Neural progenitor cell (in vitro differentiated cells): ENCODE measurements at regions not wholly inside any gene's neighbourhood (a gene's known extent, or its start where the extent isn't known, plus 50 kb on each side); places are given as distances from the start of the nearest gene placed in this dataset.
A peak's percentile ranks its signal among the peaks of the same experiment; 100 is the strongest.
"Not testable (repeated sequence)": the region's sequence is repeated elsewhere in the genome, so short reads cannot be mapped to it uniquely, and the experiment has no call there.

Source experiments
- DNase-seq: peaks from one replicate; pipeline ENCODE4 v3.0.0-alpha.2; 2016; ENCODE audit warnings: low spot score
- H2AFZ ChIP-seq: fragments of 200-600 bp; sonication (generic); replicated peaks from 2 replicates; pipeline ENCODE4 v1.6.1; 2016; ENCODE audit warnings: antibody characterized with exemption
- H3F3A ChIP-seq: fragments of 200-600 bp; sonication (generic); 2 replicates; pipeline ENCODE4 v1.6.1; 2016; ENCODE audit warnings: antibody characterized with exemption, low read depth
- H3K27ac ChIP-seq: fragments of 200-600 bp; sonication (generic); 2 replicates; pipeline ENCODE4 v1.5.1; 2016; ENCODE audit warnings: mild to moderate bottlenecking
- H3K27me3 ChIP-seq: fragments of 200-600 bp; sonication (generic); 2 replicates; pipeline ENCODE4 v1.6.1; 2016; ENCODE audit warnings: mild to moderate bottlenecking, moderate library complexity
- H3K36me3 ChIP-seq: fragments of 200-600 bp; sonication (generic); 2 replicates; pipeline ENCODE4 v1.5.1; 2016
- H3K4me1 ChIP-seq: fragments of 200-600 bp; sonication (generic); 2 replicates; pipeline ENCODE4 v1.6.1; 2016; ENCODE audit warnings: mixed run types
- H3K4me2 ChIP-seq: fragments of 200-600 bp; sonication (generic); 2 replicates; pipeline ENCODE4 v1.6.1; 2016
- H3K4me3 ChIP-seq: fragments of 200-600 bp; sonication (generic); 2 replicates; pipeline ENCODE4 v1.5.1; 2016
- H3K79me2 ChIP-seq: fragments of 200-600 bp; sonication (generic); 2 replicates; pipeline ENCODE4 v1.6.1; 2016; ENCODE audit warnings: low read depth
- H3K9ac ChIP-seq: fragments of 200-600 bp; sonication (generic); 2 replicates; pipeline ENCODE4 v1.6.1; 2016
- H3K9me3 ChIP-seq: fragments of 200-600 bp; sonication (generic); 2 replicates; pipeline ENCODE4 v1.5.1; 2016; ENCODE audit warnings: low read depth
- H4K20me1 ChIP-seq: fragments of 200-600 bp; sonication (generic); 2 replicates; pipeline ENCODE4 v1.6.1; 2016; ENCODE audit warnings: low read depth
- H3K27ac Mint-ChIP-seq: 3 replicates; pipeline ENCODE4 v1.8.0; 2021; ENCODE audit warnings: mixed read lengths
- H3K27me3 Mint-ChIP-seq: 2 replicates; pipeline ENCODE4 v1.8.0; 2022; ENCODE audit warnings: low read depth, mild to moderate bottlenecking, inconsistent platforms, moderate library complexity, mixed read lengths; ENCODE audit not compliant: insufficient read depth
- H3K36me3 Mint-ChIP-seq: 3 replicates; pipeline ENCODE4 v1.8.0; 2021; ENCODE audit warnings: mixed read lengths
- H3K4me1 Mint-ChIP-seq: 3 replicates; pipeline ENCODE4 v1.8.0; 2021; ENCODE audit warnings: mixed read lengths
- H3K4me3 Mint-ChIP-seq: 3 replicates; pipeline ENCODE4 v1.8.0; 2021; ENCODE audit warnings: mild to moderate bottlenecking, moderate library complexity, mixed read lengths
- H3K9me3 Mint-ChIP-seq: 3 replicates; pipeline ENCODE4 v1.8.0; 2020; ENCODE audit warnings: mixed read lengths
- CTCF ChIP-seq: fragments of 200-600 bp; sonication (generic); IDR thresholded peaks from 2 replicates; pipeline ENCODE4 v1.5.1; 2017; ENCODE audit warnings: antibody characterized with exemption, mild to moderate bottlenecking
- EZH2 ChIP-seq: fragments of 200-600 bp; sonication (generic); IDR thresholded peaks from 2 replicates; pipeline ENCODE4 v1.6.1; 2017; ENCODE audit warnings: antibody characterized with exemption, mild to moderate bottlenecking, moderate library complexity
- EZH2phosphoT487 ChIP-seq: fragments of 200-600 bp; sonication (generic); IDR thresholded peaks from 2 replicates; pipeline ENCODE4 v1.6.1; 2017; ENCODE audit warnings: antibody characterized with exemption

- peaks cover 1% of the 10 kb centered on the region for H3K36me3 Mint-ChIP-seq
Observed at GRCh38 chr7:82578430-82578829, 134.9 kb upstream of the CACNA2D1 start.

GRCh38 chr7:82572195-82572880 lies 128.8 kb upstream of the CACNA2D1 start:
- Mint-ChIP-seq H3K36me3 (peaks cover 2% of the 10 kb centered on the region), H3K4me1 (peaks cover 10% of the 10 kb centered on the region), H3K4me3 (no peak overlapping the region), H3K27me3 (peaks cover 2% of the 10 kb centered on the region), H3K27ac (peak overlapping the region; percentile 89), H3K9me3 (peaks cover 4% of the 10 kb centered on the region)
- Histone ChIP-seq H3K4me1 (peaks cover 5% of the 10 kb centered on the region), H3K4me3 (no peak overlapping the region), H3K79me2 (no peaks in the 10 kb centered on the region), H4K20me1 (no peaks in the 10 kb centered on the region), H3K9ac (no peak overlapping the region), H3K27me3 (no peaks in the 10 kb centered on the region), H3K4me2 (peak overlapping the region; percentile 28), H3F3A (no peaks in the 10 kb centered on the region), H3K9me3 (no peaks in the 10 kb centered on the region), H3K27ac (no peak overlapping the region), H2AFZ (peak overlapping the region; percentile 99), H3K36me3 (no peaks in the 10 kb centered on the region)
- no peak for TF ChIP-seq EZH2
- TF ChIP-seq EZH2phosphoT487 = no peak
- TF ChIP-seq CTCF = peak; percentile 95
- peak; percentile 92 for DNase-seq

More at GRCh38 chr7:82578430-82578829, 134.9 kb upstream of the CACNA2D1 start:
- no peak overlapping the region for H2AFZ ChIP-seq
- Mint-ChIP-seq H3K4me1 (no peaks in the 10 kb centered on the region), H3K27ac (no peak overlapping the region), H3K4me3 (no peak overlapping the region), H3K27me3 (peaks cover 2% of the 10 kb centered on the region), H3K9me3 (peaks cover 20% of the 10 kb centered on the region)
- no peaks in the 10 kb centered on the region for H3K4me1 ChIP-seq
- TF ChIP-seq EZH2 = no peak
- TF ChIP-seq CTCF = no peak
- no peak for TF ChIP-seq EZH2phosphoT487
- DNase-seq = no peak
- no peak overlapping the region for H3K27ac ChIP-seq
- H3F3A ChIP-seq = no peaks in the 10 kb centered on the region
- H3K4me2 ChIP-seq = no peak overlapping the region
- no peaks in the 10 kb centered on the region for H3K27me3 ChIP-seq
- H3K4me3 ChIP-seq = no peak overlapping the region
- H3K36me3 ChIP-seq = no peaks in the 10 kb centered on the region
- no peak overlapping the region for H3K9ac ChIP-seq
- H3K79me2 ChIP-seq = no peaks in the 10 kb centered on the region
- H4K20me1 ChIP-seq = no peaks in the 10 kb centered on the region
- H3K9me3 ChIP-seq = no peaks in the 10 kb centered on the region

DNA sequence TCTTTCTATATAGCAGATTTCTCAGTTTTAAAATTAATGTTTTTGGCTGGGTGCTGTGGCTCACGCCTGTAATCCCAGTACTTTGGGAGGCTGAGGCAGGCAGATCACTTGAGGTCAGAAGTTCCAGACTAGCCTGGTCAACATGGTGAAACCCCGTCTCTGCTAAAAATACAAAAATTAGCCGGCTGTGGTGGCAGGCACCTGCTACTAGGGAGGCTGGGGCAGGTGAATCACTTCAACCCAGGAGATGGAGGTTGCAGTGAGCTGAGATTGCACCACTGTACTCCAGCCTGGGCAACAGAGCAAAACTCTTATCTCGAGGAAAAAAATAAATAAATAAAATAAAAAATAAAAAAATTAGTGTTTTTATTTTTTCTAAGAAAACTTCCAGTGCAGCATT lies 127.5 kb upstream of the CACNA2D1 start:
- not testable (repeated sequence) for H2AFZ ChIP-seq, H3K36me3 ChIP-seq, H3K9ac ChIP-seq, H3K4me3 Mint-ChIP-seq, H3K27me3 ChIP-seq, H3K79me2 ChIP-seq, H3K9me3 ChIP-seq, H3K4me3 ChIP-seq, H3K27ac ChIP-seq, H3K4me2 ChIP-seq, DNase-seq, H3K36me3 Mint-ChIP-seq, H3K9me3 Mint-ChIP-seq, H3K27ac Mint-ChIP-seq, H3F3A ChIP-seq, H3K4me1 ChIP-seq, H3K27me3 Mint-ChIP-seq, H4K20me1 ChIP-seq
- H3K4me1 Mint-ChIP-seq = peaks cover 18% of the 10 kb centered on the region

GRCh38 chr7:82567841-82568240 lies 124.3 kb upstream of the CACNA2D1 start:
- no peak overlapping the region for H3K4me3 ChIP-seq
- Mint-ChIP-seq H3K36me3 (peaks cover 2% of the 10 kb centered on the region), H3K4me1 (peaks cover 19% of the 10 kb centered on the region)

More at GRCh38 chr7:82567841-82568240, 124.3 kb upstream of the CACNA2D1 start:
- no peak overlapping the region for H3K27ac Mint-ChIP-seq
- Histone ChIP-seq H3K27ac (no peak overlapping the region), H3K9ac (no peak overlapping the region), H3K4me2 (no peak overlapping the region), H4K20me1 (no peaks in the 10 kb centered on the region), H3K4me1 (peaks cover 5% of the 10 kb centered on the region), H3K36me3 (no peaks in the 10 kb centered on the region), H3K27me3 (no peaks in the 10 kb centered on the region), H3K79me2 (no peaks in the 10 kb centered on the region), H3F3A (peaks cover 8% of the 10 kb centered on the region), H3K9me3 (no peaks in the 10 kb centered on the region), H2AFZ (no peak overlapping the region)
- H3K4me3 Mint-ChIP-seq = no peak overlapping the region
- no peak for TF ChIP-seq EZH2
- no peak for TF ChIP-seq EZH2phosphoT487
- no peak for TF ChIP-seq CTCF
- DNase-seq = no peak
- H3K9me3 Mint-ChIP-seq = peaks cover 4% of the 10 kb centered on the region
- no peaks in the 10 kb centered on the region for H3K27me3 Mint-ChIP-seq
